ENCODE measurements at regions not wholly inside any gene's neighbourhood (a gene's known extent, or its start where the extent isn't known, plus 50 kb on each side); places are given as distances from the start of the nearest gene placed in this dataset.
A peak's percentile ranks its signal among the peaks of the same experiment; 100 is the strongest.

GRCh38 chr13:40232311-40233040, 434.0 kb downstream of the FOXO1 start:
- Histone ChIP-seq H3K36me3 (ENCODE audit: insufficient read depth in 1 of 2, low read depth in 1 of 2) (no peaks in the 10 kb centered on the region), H3K4me1 (peaks cover 37% of the 10 kb centered on the region), H3K4me3 (no peak overlapping the region), H3K27me3 (ENCODE audit: insufficient read depth in 3 of 3, low read length in 2 of 3) (no peaks in the 10 kb centered on the region), H3K27ac (peak overlapping the region; percentile 91), H3K9me3 (no peaks in the 10 kb centered on the region)
- TF ChIP-seq, protein P1, sequence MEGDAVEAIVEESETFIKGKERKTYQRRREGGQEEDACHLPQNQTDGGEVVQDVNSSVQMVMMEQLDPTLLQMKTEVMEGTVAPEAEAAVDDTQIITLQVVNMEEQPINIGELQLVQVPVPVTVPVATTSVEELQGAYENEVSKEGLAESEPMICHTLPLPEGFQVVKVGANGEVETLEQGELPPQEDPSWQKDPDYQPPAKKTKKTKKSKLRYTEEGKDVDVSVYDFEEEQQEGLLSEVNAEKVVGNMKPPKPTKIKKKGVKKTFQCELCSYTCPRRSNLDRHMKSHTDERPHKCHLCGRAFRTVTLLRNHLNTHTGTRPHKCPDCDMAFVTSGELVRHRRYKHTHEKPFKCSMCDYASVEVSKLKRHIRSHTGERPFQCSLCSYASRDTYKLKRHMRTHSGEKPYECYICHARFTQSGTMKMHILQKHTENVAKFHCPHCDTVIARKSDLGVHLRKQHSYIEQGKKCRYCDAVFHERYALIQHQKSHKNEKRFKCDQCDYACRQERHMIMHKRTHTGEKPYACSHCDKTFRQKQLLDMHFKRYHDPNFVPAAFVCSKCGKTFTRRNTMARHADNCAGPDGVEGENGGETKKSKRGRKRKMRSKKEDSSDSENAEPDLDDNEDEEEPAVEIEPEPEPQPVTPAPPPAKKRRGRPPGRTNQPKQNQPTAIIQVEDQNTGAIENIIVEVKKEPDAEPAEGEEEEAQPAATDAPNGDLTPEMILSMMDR (IDR thresholded peaks at IDR 0.05), result no peak
- ATAC-seq (no peak), DNase-seq (no peak)
- intact Hi-C loops (cut with DNase I), result loop anchor here (2.0 to 10.0 kb wide), 5 partner anchors 212 to 435 kb away; partner anchors contain the start of gene FOXO1 (in 2 of the 2)
- 80 to 95% (median 86%) methylated on average over 3 of the region's 3 CpGs for WGBS, 3 donors

DNA sequence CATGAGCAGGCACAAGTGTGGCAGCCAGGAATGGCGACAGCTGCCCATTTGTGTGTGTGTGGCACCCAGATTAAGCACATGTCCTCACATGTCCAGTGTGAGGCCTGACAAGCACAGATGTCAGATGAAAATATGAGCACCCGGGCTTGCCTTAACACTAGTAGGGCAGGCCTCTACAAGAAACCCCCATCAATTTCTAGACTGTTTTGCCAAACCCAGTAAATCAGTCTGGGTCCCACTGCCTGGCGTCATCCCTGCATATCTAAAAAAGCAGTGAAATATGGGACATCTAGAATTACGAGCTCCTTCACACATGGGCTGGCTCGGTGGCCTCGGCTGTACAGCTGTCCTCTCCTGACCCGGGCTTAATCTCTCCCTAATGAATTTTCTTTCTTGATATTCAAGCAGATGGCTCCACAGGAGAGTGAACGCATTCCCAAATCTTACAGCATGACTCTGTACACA, 432.7 kb downstream of the FOXO1 start:
- Histone ChIP-seq H3K36me3 (ENCODE audit: insufficient read depth in 1 of 2, low read depth in 1 of 2) (no peaks in the 10 kb centered on the region), H3K9me3 (no peaks in the 10 kb centered on the region), H3K27me3 (ENCODE audit: insufficient read depth in 3 of 3, low read length in 2 of 3) (no peaks in the 10 kb centered on the region), H3K4me3 (no peak overlapping the region), H3K27ac (peak overlapping the region; percentile 91), H3K4me1 (peaks cover 39% of the 10 kb centered on the region)
- intact Hi-C loops (cut with DNase I), result loop anchor here (2.0 to 10.0 kb wide), 5 partner anchors 211 to 434 kb away; partner anchors contain the start of gene FOXO1 (in 2 of the 2)
- WGBS, 3 donors, result 11 to 26% (median 19%) methylated on average over 8 of the region's 8 CpGs
- TF ChIP-seq, protein P1 (IDR thresholded peaks at IDR 0.05), result no peak
- DNase-seq (peak; percentile 58 to 84), ATAC-seq (peak; percentile 21 to 77 (median 31))

DNA sequence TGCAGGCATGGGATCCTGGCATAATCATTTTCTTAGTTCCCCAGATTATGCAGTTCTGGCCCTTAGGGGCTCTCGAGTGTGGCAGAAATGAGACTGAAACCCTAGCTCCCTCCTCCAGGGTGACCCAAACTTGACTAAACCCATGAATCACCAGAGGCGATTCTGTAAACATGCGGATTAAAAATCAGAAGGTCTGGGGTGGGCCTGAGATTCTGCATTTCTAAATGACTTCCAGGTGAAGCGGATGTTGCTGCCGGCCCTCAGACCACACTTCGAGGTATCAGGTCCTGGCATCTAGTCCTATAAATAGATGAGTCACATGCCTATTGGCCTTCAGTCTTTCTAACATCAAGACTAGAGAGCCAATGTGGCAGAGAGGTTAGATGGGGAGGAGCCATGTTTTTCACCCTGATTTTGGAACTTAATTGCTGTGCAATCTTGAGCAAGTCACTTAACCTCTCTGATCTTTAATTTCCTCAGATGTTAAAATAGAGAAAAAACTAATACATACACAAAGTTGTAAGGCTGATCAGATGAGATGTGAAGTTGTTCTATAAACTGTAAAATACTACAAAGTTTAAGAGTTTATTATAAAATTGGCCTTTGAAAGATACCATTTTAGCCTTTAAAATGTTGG, 431.2 kb downstream of the FOXO1 start:
- WGBS, 3 donors, result 46 to 63% (median 46%) methylated on average over 6 of the region's 6 CpGs
- TF ChIP-seq, protein P1 (IDR thresholded peaks at IDR 0.05), result no peak
- Histone ChIP-seq H3K27me3 (ENCODE audit: insufficient read depth in 3 of 3, low read length in 2 of 3) (no peaks in the 10 kb centered on the region), H3K27ac (peak overlapping the region; percentile 91), H3K4me1 (peaks cover 39% of the 10 kb centered on the region), H3K36me3 (ENCODE audit: insufficient read depth in 1 of 2, low read depth in 1 of 2) (no peaks in the 10 kb centered on the region), H3K9me3 (no peaks in the 10 kb centered on the region), H3K4me3 (no peak overlapping the region)
- DNase-seq (no peak), ATAC-seq (peak; percentile 26 to 38 (median 36))
- intact Hi-C loops (cut with DNase I), result loop anchor here (5.0 to 10.0 kb wide), 4 partner anchors 107 to 430 kb away; partner anchors contain the start of gene FOXO1 (in 1 of the 2)

DNA sequence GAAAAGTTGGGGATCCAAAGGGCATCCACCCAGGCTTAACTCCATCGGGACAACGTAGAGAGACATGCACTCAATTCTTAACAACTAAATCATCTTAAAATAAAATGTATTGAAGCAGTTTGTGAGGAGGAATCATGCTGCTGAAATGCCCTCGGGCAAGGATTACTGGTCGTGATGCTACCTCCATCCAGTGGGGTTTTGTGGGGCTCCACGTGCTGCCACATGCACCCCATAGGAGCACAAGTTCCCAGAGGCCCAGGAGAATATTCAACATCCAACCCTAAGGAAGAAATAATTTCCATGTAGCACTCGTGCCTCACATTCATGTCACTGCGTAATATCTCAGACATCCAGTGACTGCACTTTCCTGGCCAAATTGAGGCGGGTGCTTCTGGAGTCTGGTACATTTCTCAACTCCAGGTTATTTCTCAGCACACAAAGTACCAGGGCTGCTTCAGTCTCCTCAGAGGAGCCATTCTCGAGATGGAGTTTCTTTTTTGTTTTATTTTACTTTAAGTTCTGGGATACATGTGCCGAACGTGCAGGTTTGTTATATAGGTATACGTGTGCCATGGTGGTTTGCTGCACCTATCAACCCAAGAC, 429.8 kb downstream of the FOXO1 start:
- DNase-seq (peak; percentile 62 to 85), ATAC-seq (peak; percentile 53 to 74 (median 72))
- Histone ChIP-seq H3K27me3 (ENCODE audit: insufficient read depth in 3 of 3, low read length in 2 of 3) (no peaks in the 10 kb centered on the region), H3K27ac (peak overlapping the region; percentile 91), H3K9me3 (no peaks in the 10 kb centered on the region), H3K4me3 (peak overlapping the region; percentile 42), H3K4me1 (peaks cover 28% of the 10 kb centered on the region), H3K36me3 (ENCODE audit: insufficient read depth in 1 of 2, low read depth in 1 of 2) (no peaks in the 10 kb centered on the region)
- TF ChIP-seq, protein P1 (IDR thresholded peaks at IDR 0.05), result no peak
- 27 to 43% (median 27%) methylated on average over 12 of the region's 12 CpGs for WGBS, 3 donors
- intact Hi-C loops (cut with DNase I), result loop anchor here (5.0 to 10.0 kb wide), 4 partner anchors 106 to 428 kb away; partner anchors contain the start of gene FOXO1 (in 1 of the 2)
